ENCODE measurements at regions not wholly inside any gene's neighbourhood (a gene's known extent, or its start where the extent isn't known, plus 50 kb on each side); places are given as distances from the start of the nearest gene placed in this dataset.

DNA sequence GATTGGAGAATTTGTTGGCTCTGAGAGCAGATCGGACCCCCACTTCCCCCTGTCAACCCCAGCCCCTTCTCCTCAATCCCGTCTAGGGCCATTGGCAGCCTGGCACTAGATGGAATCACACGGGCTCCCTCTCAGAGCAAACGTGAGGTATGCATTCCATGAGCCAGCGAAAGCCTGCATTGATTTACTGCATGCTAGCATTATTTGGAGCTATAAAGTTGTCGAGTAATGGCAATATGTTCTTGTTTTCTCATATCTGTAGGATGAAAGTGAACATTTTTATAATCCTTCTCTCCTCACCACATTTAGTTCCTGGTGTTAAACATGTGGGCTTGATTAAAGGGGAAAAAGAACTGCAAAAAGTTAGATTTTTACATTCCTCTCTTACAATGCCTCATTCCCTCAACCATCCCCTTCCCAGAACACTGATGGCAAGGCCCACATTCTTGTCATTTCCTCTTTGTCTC, 159.2 kb downstream of the SPRY1 start:
- H3K4me3 ChIP-seq (replicated peaks in 1 of 4; ENCODE audit: control extremely low read depth in 1 of 4, insufficient read depth in 1 of 4, low read depth in 3 of 4, low read length in 4 of 4): no peak overlapping the region
- H3K79me2 ChIP-seq (ENCODE audit: control insufficient read depth, insufficient read depth, low read length): no peaks in the 10 kb centered on the region
- peaks cover 9% of the 10 kb centered on the region for H3K4me1 ChIP-seq (ENCODE audit: control insufficient read depth, extremely low read depth, insufficient read depth, low read length)
- H4K20me1 ChIP-seq (ENCODE audit: control insufficient read depth, extremely low read depth, insufficient read depth, low read length): no peaks in the 10 kb centered on the region
- no peak overlapping the region for H2AFZ ChIP-seq (ENCODE audit: low read length)
- no peak overlapping the region for H3K9ac ChIP-seq (ENCODE audit: insufficient read depth, low read length)
- peak in 1 of 2 donors; percentile 57 for DNase-seq (ENCODE audit: low read depth in 2 of 2)
- TF ChIP-seq CTCF (conservative IDR thresholded peaks at IDR 0.05 in 1 of 2, IDR thresholded peaks at IDR 0.05 in 1 of 2; ENCODE audit: low read depth in 1 of 2, low read length in 2 of 2) (no peak), EZH2 (IDR thresholded peaks at IDR 0.05; ENCODE audit: low read length, missing control alignments) (no peak)
- H3K36me3 ChIP-seq (ENCODE audit: control insufficient read depth, insufficient read depth, low read length): no peaks in the 10 kb centered on the region
- H3K27me3 ChIP-seq (ENCODE audit: control insufficient read depth, insufficient read depth, low read length): no peaks in the 10 kb centered on the region
- no peaks in the 10 kb centered on the region for H3K9me3 ChIP-seq (ENCODE audit: control insufficient read depth, insufficient read depth, low read depth, low read length)
- peak overlapping the region; percentile 15 for H3K4me2 ChIP-seq (ENCODE audit: extremely low read depth, insufficient read depth, low read length)
- no peak overlapping the region for H3K27ac ChIP-seq (ENCODE audit: insufficient read depth, low read length)

- no peak overlapping the region for H3K4me2 ChIP-seq (ENCODE audit: extremely low read depth, insufficient read depth, low read length)
- no peaks in the 10 kb centered on the region for H3K79me2 ChIP-seq (ENCODE audit: control insufficient read depth, insufficient read depth, low read length)
- H3K27ac ChIP-seq (ENCODE audit: insufficient read depth, low read length): no peak overlapping the region
- no peaks in the 10 kb centered on the region for H4K20me1 ChIP-seq (ENCODE audit: control insufficient read depth, extremely low read depth, insufficient read depth, low read length)
- DNase-seq (ENCODE audit: low read depth in 2 of 2): no peak
- TF ChIP-seq CTCF (conservative IDR thresholded peaks at IDR 0.05 in 1 of 2, IDR thresholded peaks at IDR 0.05 in 1 of 2; ENCODE audit: low read depth in 1 of 2, low read length in 2 of 2) (no peak), EZH2 (IDR thresholded peaks at IDR 0.05; ENCODE audit: low read length, missing control alignments) (no peak)
- peaks cover 9% of the 10 kb centered on the region for H3K4me1 ChIP-seq (ENCODE audit: control insufficient read depth, extremely low read depth, insufficient read depth, low read length)
- no peaks in the 10 kb centered on the region for H3K9me3 ChIP-seq (ENCODE audit: control insufficient read depth, insufficient read depth, low read depth, low read length)
- H3K4me3 ChIP-seq (replicated peaks in 1 of 4; ENCODE audit: control extremely low read depth in 1 of 4, insufficient read depth in 1 of 4, low read depth in 3 of 4, low read length in 4 of 4): no peak overlapping the region
- H3K36me3 ChIP-seq (ENCODE audit: control insufficient read depth, insufficient read depth, low read length): no peaks in the 10 kb centered on the region
- no peaks in the 10 kb centered on the region for H3K27me3 ChIP-seq (ENCODE audit: control insufficient read depth, insufficient read depth, low read length)
- no peak overlapping the region for H3K9ac ChIP-seq (ENCODE audit: insufficient read depth, low read length)
- no peak overlapping the region for H2AFZ ChIP-seq (ENCODE audit: low read length)
Observed at GRCh38 chr4:123556526-123556925, 159.9 kb downstream of the SPRY1 start.

DNA sequence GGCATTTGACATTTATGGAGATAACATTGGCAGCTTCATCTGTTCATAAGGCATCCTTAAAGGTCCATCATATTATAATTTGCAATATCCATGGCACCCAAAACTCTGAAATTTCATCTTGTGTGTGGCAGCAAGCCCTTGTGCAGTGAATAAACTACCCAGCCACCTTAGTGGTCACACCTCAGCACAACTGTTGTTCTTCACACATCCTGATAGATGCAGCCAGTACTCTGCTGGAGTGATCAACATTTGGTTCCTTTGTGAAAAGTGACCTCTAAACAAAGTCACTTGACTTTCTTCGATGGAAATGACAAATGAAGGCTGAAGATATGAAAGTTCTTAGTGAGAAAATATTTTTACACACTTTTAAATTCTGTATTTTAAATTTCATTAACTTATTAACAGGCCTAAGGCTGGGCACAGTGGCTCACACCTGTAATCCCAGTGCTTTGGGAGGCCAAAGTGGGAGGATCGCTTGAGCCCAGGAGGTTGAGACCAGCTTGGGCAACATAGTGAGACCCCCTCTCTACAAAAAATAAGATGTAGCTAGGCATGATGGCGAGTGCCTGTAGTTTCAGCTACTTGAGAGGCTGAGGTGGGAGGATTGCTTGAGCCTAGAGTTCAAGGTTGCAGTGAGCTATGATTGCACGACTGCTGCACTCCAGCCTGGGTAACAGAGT, 161.4 kb downstream of the SPRY1 start:
- Histone ChIP-seq H3K79me2 (ENCODE audit: control insufficient read depth, insufficient read depth, low read length) (no peaks in the 10 kb centered on the region), H4K20me1 (ENCODE audit: control insufficient read depth, extremely low read depth, insufficient read depth, low read length) (no peaks in the 10 kb centered on the region), H3K4me3 (replicated peaks in 1 of 4; ENCODE audit: control extremely low read depth in 1 of 4, insufficient read depth in 1 of 4, low read depth in 3 of 4, low read length in 4 of 4) (no peak overlapping the region), H3K27me3 (ENCODE audit: control insufficient read depth, insufficient read depth, low read length) (no peaks in the 10 kb centered on the region), H3K27ac (ENCODE audit: insufficient read depth, low read length) (no peak overlapping the region), H3K9ac (ENCODE audit: insufficient read depth, low read length) (no peak overlapping the region), H2AFZ (ENCODE audit: low read length) (no peak overlapping the region), H3K36me3 (ENCODE audit: control insufficient read depth, insufficient read depth, low read length) (no peaks in the 10 kb centered on the region), H3K4me2 (ENCODE audit: extremely low read depth, insufficient read depth, low read length) (no peak overlapping the region), H3K9me3 (ENCODE audit: control insufficient read depth, insufficient read depth, low read depth, low read length) (no peaks in the 10 kb centered on the region), H3K4me1 (ENCODE audit: control insufficient read depth, extremely low read depth, insufficient read depth, low read length) (peaks cover 10% of the 10 kb centered on the region)
- DNase-seq (ENCODE audit: low read depth in 2 of 2): no peak
- TF ChIP-seq EZH2 (IDR thresholded peaks at IDR 0.05; ENCODE audit: low read length, missing control alignments): no peak
- no peak for TF ChIP-seq CTCF (conservative IDR thresholded peaks at IDR 0.05 in 1 of 2, IDR thresholded peaks at IDR 0.05 in 1 of 2; ENCODE audit: low read depth in 1 of 2, low read length in 2 of 2)

Measured in fibroblast of lung (primary cell).